ENCODE measurements at regions not wholly inside any gene's neighbourhood (a gene's known extent, or its start where the extent isn't known, plus 50 kb on each side); places are given as distances from the start of the nearest gene placed in this dataset.

- no peak for TF ChIP-seq MYC (IDR thresholded peaks at IDR 0.05; ENCODE audit: low read depth, low read length)
- no peak for TF ChIP-seq POLR2A (IDR thresholded peaks at IDR 0.05; ENCODE audit: extremely low read depth, insufficient read length)
- no peak for TF ChIP-seq MAX (IDR thresholded peaks at IDR 0.05; ENCODE audit: low read depth, low read length)
- TF ChIP-seq, protein P1, sequence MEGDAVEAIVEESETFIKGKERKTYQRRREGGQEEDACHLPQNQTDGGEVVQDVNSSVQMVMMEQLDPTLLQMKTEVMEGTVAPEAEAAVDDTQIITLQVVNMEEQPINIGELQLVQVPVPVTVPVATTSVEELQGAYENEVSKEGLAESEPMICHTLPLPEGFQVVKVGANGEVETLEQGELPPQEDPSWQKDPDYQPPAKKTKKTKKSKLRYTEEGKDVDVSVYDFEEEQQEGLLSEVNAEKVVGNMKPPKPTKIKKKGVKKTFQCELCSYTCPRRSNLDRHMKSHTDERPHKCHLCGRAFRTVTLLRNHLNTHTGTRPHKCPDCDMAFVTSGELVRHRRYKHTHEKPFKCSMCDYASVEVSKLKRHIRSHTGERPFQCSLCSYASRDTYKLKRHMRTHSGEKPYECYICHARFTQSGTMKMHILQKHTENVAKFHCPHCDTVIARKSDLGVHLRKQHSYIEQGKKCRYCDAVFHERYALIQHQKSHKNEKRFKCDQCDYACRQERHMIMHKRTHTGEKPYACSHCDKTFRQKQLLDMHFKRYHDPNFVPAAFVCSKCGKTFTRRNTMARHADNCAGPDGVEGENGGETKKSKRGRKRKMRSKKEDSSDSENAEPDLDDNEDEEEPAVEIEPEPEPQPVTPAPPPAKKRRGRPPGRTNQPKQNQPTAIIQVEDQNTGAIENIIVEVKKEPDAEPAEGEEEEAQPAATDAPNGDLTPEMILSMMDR (IDR thresholded peaks at IDR 0.05; ENCODE audit: low read depth, low read length): no peak
- DNase-seq (ENCODE audit: low read depth): no peak
- H3K4me3 ChIP-seq (ENCODE audit: low read depth, low read length): no peak overlapping the region
Observed at GRCh38 chr2:153059338-153060052, 341.1 kb downstream of the ARL6IP6 start.

DNA sequence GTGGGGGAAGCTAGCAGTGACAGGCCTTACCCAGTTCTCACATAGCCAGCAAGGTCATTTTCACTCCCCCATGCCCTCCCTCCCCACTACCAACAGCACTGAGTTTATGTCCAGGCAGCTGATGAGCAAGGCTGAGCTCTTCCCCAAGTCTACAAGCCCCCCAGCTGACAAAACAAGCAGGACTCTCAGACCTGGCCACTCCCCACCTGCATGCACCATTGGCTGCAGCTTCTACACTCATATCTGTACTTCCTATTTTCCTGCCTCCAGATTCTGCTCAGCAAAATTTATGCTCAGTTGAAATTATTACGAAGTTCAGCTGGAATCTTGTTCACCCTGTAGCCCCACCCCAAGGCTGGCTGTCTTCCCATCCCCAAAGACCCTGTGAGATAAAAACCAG is 339.3 kb downstream of the ARL6IP6 start:
- no peak overlapping the region for H3K4me3 ChIP-seq (ENCODE audit: low read depth, low read length)
- no peak for DNase-seq (ENCODE audit: low read depth)
- no peak for TF ChIP-seq POLR2A (IDR thresholded peaks at IDR 0.05; ENCODE audit: extremely low read depth, insufficient read length)
- TF ChIP-seq, protein P1 (IDR thresholded peaks at IDR 0.05; ENCODE audit: low read depth, low read length): no peak
- TF ChIP-seq MAX (IDR thresholded peaks at IDR 0.05; ENCODE audit: low read depth, low read length): no peak
- TF ChIP-seq MYC (IDR thresholded peaks at IDR 0.05; ENCODE audit: low read depth, low read length): no peak

DNA sequence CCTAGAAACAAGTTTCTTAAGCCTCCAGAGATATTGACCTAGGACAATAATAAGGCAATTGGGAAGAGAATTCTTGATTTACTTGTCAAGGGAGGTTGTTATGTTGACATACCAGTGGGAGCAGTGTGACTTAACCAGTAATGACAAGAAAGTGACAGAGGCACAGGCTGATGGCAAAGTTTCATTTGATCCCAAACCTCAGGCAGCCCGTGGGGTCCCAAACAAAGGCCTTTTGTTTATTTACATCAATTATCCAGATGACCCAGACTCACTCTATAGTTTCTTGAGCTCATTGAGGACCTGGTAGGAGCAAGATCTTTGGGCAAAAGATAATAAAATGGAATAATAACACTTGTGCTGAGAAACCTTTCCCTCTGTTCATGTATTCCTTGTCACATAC is 336.8 kb downstream of the ARL6IP6 start:
- H3K4me3 ChIP-seq (ENCODE audit: low read depth, low read length): no peak overlapping the region
- DNase-seq (ENCODE audit: low read depth): no peak
- TF ChIP-seq, protein P1 (IDR thresholded peaks at IDR 0.05; ENCODE audit: low read depth, low read length): no peak
- TF ChIP-seq MYC (IDR thresholded peaks at IDR 0.05; ENCODE audit: low read depth, low read length) (no peak), POLR2A (IDR thresholded peaks at IDR 0.05; ENCODE audit: extremely low read depth, insufficient read length) (no peak), MAX (IDR thresholded peaks at IDR 0.05; ENCODE audit: low read depth, low read length) (no peak)

GRCh38 chr2:153052807-153053559 is 334.6 kb downstream of the ARL6IP6 start:
- DNase-seq (ENCODE audit: low read depth): no peak
- no peak for TF ChIP-seq MAX (IDR thresholded peaks at IDR 0.05; ENCODE audit: low read depth, low read length)
- no peak for TF ChIP-seq POLR2A (IDR thresholded peaks at IDR 0.05; ENCODE audit: extremely low read depth, insufficient read length)
- no peak for TF ChIP-seq MYC (IDR thresholded peaks at IDR 0.05; ENCODE audit: low read depth, low read length)
- TF ChIP-seq, protein P1 (IDR thresholded peaks at IDR 0.05; ENCODE audit: low read depth, low read length): no peak

GRCh38 chr2:153047220-153047619 is 328.8 kb downstream of the ARL6IP6 start:
- no peak overlapping the region for H3K4me3 ChIP-seq (ENCODE audit: low read depth, low read length)
- DNase-seq (ENCODE audit: low read depth): no peak
- TF ChIP-seq MYC (IDR thresholded peaks at IDR 0.05; ENCODE audit: low read depth, low read length): no peak
- TF ChIP-seq POLR2A (IDR thresholded peaks at IDR 0.05; ENCODE audit: extremely low read depth, insufficient read length): no peak
- TF ChIP-seq, protein P1 (IDR thresholded peaks at IDR 0.05; ENCODE audit: low read depth, low read length): no peak
- TF ChIP-seq MAX (IDR thresholded peaks at IDR 0.05; ENCODE audit: low read depth, low read length): no peak

More at GRCh38 chr2:153052807-153053559, 334.6 kb downstream of the ARL6IP6 start:
- H3K4me3 ChIP-seq (ENCODE audit: low read depth, low read length): no peak overlapping the region

Measured in NB4 (cell line).